H1 (cell line): ENCODE measurements at regions not wholly inside any gene's neighbourhood (a gene's known extent, or its start where the extent isn't known, plus 50 kb on each side); places are given as distances from the start of the nearest gene placed in this dataset. TPM values are rescaled to one million over a fixed set of nuclear protein-coding genes. Genes with fewer than 3 reads are reported as not detected.

Experiments
- small RNA-seq: library from polyadenylated mRNA; stranded (forward); fragments of <200 nt; extraction: miRNeasy Mini kit (QIAGEN cat#:217004); gene quantifications from one replicate; pipeline ENCODE3, GENCODE V24; 2013; ENCODE audit not compliant: insufficient read depth

Small RNA genes in the stretch of these regions (small RNA-seq; reads per million reads assigned to genes)
- not detected for gene RF00426
